OCI-LY1 (cell line): ENCODE measurements at regions not wholly inside any gene's neighbourhood (a gene's known extent, or its start where the extent isn't known, plus 50 kb on each side); places are given as distances from the start of the nearest gene placed in this dataset.

Experiments
- H2AFZ ChIP-seq: fragments of 200-600 bp; sonication (generic), shearing (Covaris generic); 2 replicates; pipeline ENCODE4 v1.6.0; 2014; ENCODE audit warnings: antibody characterized with exemption, mild to moderate bottlenecking, low read length
- H3F3A ChIP-seq: fragments of 200-600 bp; sonication (generic), shearing (Covaris generic); 2 replicates; pipeline ENCODE4 v1.6.0; 2014; ENCODE audit warnings: mild to moderate bottlenecking, antibody characterized with exemption, low read length, moderate library complexity; ENCODE audit not compliant: insufficient read depth
- H3K27ac ChIP-seq: fragments of 200-600 bp; sonication (generic); 2 replicates; pipeline ENCODE4 v1.5.1; 2014; ENCODE audit warnings: low read length, mixed run types, mild to moderate bottlenecking, low read depth; ENCODE audit not compliant: poor library complexity, severe bottlenecking
- H3K27me3 ChIP-seq: fragments of 200-600 bp; sonication (generic); 2 replicates; pipeline ENCODE4 v1.6.0; 2014; ENCODE audit warnings: antibody characterized with exemption, mild to moderate bottlenecking, low read length, moderate library complexity; ENCODE audit not compliant: insufficient read depth
- H3K36me3 ChIP-seq: fragments of 200-600 bp; sonication (generic); 2 replicates; pipeline ENCODE4 v1.6.1; 2014; ENCODE audit warnings: mild to moderate bottlenecking, antibody characterized with exemption, low read length, moderate library complexity, mixed read lengths; ENCODE audit not compliant: insufficient read depth
- H3K4me1 ChIP-seq: fragments of 200-600 bp; sonication (generic); 2 replicates; pipeline ENCODE4 v1.5.1; 2014; ENCODE audit warnings: mild to moderate bottlenecking, low read length, moderate library complexity; ENCODE audit not compliant: insufficient read depth, severe bottlenecking
- H3K4me2 ChIP-seq: fragments of 200-600 bp; sonication (generic), shearing (Covaris generic); 2 replicates; pipeline ENCODE4 v1.6.1; 2014; ENCODE audit warnings: low read length
- H3K4me3 ChIP-seq: fragments of 200-600 bp; sonication (generic); 2 replicates; pipeline ENCODE4 v1.5.1; 2014; ENCODE audit warnings: low read length, low read depth, mild to moderate bottlenecking, mixed read lengths; ENCODE audit not compliant: poor library complexity, severe bottlenecking
- H3K79me2 ChIP-seq: fragments of 200-600 bp; shearing (Covaris generic); 2 replicates; pipeline ENCODE4 v1.6.1; 2016; ENCODE audit warnings: mixed run types, low read length, mixed read lengths; ENCODE audit not compliant: insufficient read depth
- H3K9ac ChIP-seq: fragments of 200-600 bp; sonication (generic), shearing (Covaris generic); 2 replicates; pipeline ENCODE4 v1.6.1; 2014; ENCODE audit warnings: mild to moderate bottlenecking, low read length, mixed read lengths
- H3K9me2 ChIP-seq: fragments of 200-600 bp; sonication (generic), shearing (Covaris generic); 2 replicates; pipeline ENCODE4 v1.6.1; 2014; ENCODE audit warnings: low read depth, mild to moderate bottlenecking, low read length, mixed read lengths
- H3K9me3 ChIP-seq: fragments of 200-600 bp; shearing (Covaris generic); 2 replicates; pipeline ENCODE4 v1.6.1; 2014; ENCODE audit warnings: low read length, mixed read lengths
- H4K20me1 ChIP-seq: fragments of 200-600 bp; sonication (generic), shearing (Covaris generic); 2 replicates; pipeline ENCODE4 v1.6.0; 2016; ENCODE audit warnings: mild to moderate bottlenecking, low read length; ENCODE audit not compliant: insufficient read depth
- EZH2 ChIP-seq: fragments of 200-600 bp; sonication (generic), shearing (Covaris generic); IDR thresholded peaks from 2 replicates; pipeline ENCODE4 v1.8.0; 2017; ENCODE audit warnings: borderline replicate concordance, mixed run types, mild to moderate bottlenecking, antibody characterized with exemption, low read length, moderate library complexity, mixed read lengths
- TF ChIP-seq, protein P1 (sequence below): fragments of 200-600 bp; sonication (generic), shearing (Covaris generic); IDR thresholded peaks from 2 replicates; pipeline ENCODE4 v1.5.1; 2017; ENCODE audit warnings: mild to moderate bottlenecking, antibody characterized with exemption, low read length, moderate library complexity, mixed read lengths

GRCh38 chr6:76330031-76330430, 257.6 kb upstream of the IMPG1 start:
- Histone ChIP-seq H3K27ac (no peak overlapping the region), H3F3A (no peaks in the 10 kb centered on the region), H3K4me1 (no peaks in the 10 kb centered on the region), H4K20me1 (no peaks in the 10 kb centered on the region), H3K9ac (no peak overlapping the region), H3K4me3 (no peak overlapping the region), H3K9me2 (no peaks in the 10 kb centered on the region), H3K27me3 (no peaks in the 10 kb centered on the region), H2AFZ (no peak overlapping the region), H3K36me3 (no peaks in the 10 kb centered on the region), H3K79me2 (no peaks in the 10 kb centered on the region), H3K4me2 (no peak overlapping the region), H3K9me3 (no peaks in the 10 kb centered on the region)
- no peak for TF ChIP-seq EZH2
- TF ChIP-seq, protein P1, sequence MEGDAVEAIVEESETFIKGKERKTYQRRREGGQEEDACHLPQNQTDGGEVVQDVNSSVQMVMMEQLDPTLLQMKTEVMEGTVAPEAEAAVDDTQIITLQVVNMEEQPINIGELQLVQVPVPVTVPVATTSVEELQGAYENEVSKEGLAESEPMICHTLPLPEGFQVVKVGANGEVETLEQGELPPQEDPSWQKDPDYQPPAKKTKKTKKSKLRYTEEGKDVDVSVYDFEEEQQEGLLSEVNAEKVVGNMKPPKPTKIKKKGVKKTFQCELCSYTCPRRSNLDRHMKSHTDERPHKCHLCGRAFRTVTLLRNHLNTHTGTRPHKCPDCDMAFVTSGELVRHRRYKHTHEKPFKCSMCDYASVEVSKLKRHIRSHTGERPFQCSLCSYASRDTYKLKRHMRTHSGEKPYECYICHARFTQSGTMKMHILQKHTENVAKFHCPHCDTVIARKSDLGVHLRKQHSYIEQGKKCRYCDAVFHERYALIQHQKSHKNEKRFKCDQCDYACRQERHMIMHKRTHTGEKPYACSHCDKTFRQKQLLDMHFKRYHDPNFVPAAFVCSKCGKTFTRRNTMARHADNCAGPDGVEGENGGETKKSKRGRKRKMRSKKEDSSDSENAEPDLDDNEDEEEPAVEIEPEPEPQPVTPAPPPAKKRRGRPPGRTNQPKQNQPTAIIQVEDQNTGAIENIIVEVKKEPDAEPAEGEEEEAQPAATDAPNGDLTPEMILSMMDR, result no peak

GRCh38 chr6:76326871-76327270, 254.4 kb upstream of the IMPG1 start:
- H4K20me1 ChIP-seq, result no peaks in the 10 kb centered on the region
- H3K27me3 ChIP-seq, result no peaks in the 10 kb centered on the region
- H3K9me3 ChIP-seq, result no peaks in the 10 kb centered on the region
- H3K4me1 ChIP-seq, result no peaks in the 10 kb centered on the region
- no peak overlapping the region for H3K4me2 ChIP-seq
- H3K9me2 ChIP-seq, result no peaks in the 10 kb centered on the region
- no peak overlapping the region for H3K4me3 ChIP-seq
- H3K36me3 ChIP-seq, result no peaks in the 10 kb centered on the region
- H3K27ac ChIP-seq, result no peak overlapping the region
- H3F3A ChIP-seq, result no peaks in the 10 kb centered on the region
- no peaks in the 10 kb centered on the region for H3K79me2 ChIP-seq
- H3K9ac ChIP-seq, result no peak overlapping the region
- TF ChIP-seq, protein P1, result no peak
- no peak for TF ChIP-seq EZH2
- H2AFZ ChIP-seq, result no peak overlapping the region
